Tibial artery (tissue), 4 donors: ENCODE measurements at regions not wholly inside any gene's neighbourhood (a gene's known extent, or its start where the extent isn't known, plus 50 kb on each side); places are given as distances from the start of the nearest gene placed in this dataset.

ENCODE experiments used
- DNase-seq, 2 donors: peaks; one replicate each; pipeline ENCODE4 v3.0.0-alpha.2; 2019
- H3K27ac ChIP-seq, 2 donors: fragments of 200-600 bp; sonication (generic) in 1 of 2; 1 replicate in 1 of 2; 2 replicates in 1 of 2; pipeline ENCODE4 v1.5.1; 2018 to 2019; ENCODE audit warnings: mild to moderate bottlenecking in 1 of 2
- H3K27me3 ChIP-seq, 2 donors: fragments of 200-600 bp; sonication (generic) in 1 of 2; one replicate each; pipeline versions ENCODE4 v1.5.1 to v1.6.0; 2016 to 2019
- H3K36me3 ChIP-seq, 3 donors: fragments of 200-600 bp; sonication (generic) in 2 of 3; one replicate each; pipeline ENCODE4 v1.5.1; 2016 to 2019; ENCODE audit warnings: mild to moderate bottlenecking in 2 of 3
- H3K4me1 ChIP-seq, 4 donors: fragments of 200-600 bp; sonication (generic) in 2 of 4; 1 replicate in 3 of 4; 2 replicates in 1 of 4; pipeline ENCODE4 v1.5.1; 2016 to 2019
- H3K4me3 ChIP-seq, 2 donors: fragments of 200-600 bp; sonication (generic) in 1 of 2; 1 replicate in 1 of 2; 2 replicates in 1 of 2; pipeline ENCODE4 v1.5.1; 2018 to 2019; ENCODE audit warnings: mild to moderate bottlenecking in 2 of 2
- H3K9me3 ChIP-seq, 3 donors: fragments of 200-600 bp; sonication (generic) in 1 of 3; one replicate each; pipeline ENCODE4 v1.5.1; 2016 to 2019
- CTCF ChIP-seq, 2 experiments: fragments of 200-600 bp in 1 of 2; fragments of 450-650 bp in 1 of 2; IDR thresholded peaks; one replicate each; pipeline ENCODE4 v1.5.1; 2017 to 2019; ENCODE audit warnings: antibody characterized with exemption in 2 of 2, mild to moderate bottlenecking in 1 of 2, moderate library complexity in 1 of 2
- intact Hi-C: fragments of 100-400 bp; cut with DNase I; formaldehyde crosslinking; loops from one replicate; pipeline ENCODE4 v1.15.0; 2023; ENCODE audit warnings: low total_unique reads

- intact Hi-C loops: no loop called here
- H3K27me3 ChIP-seq: no peaks in the 10 kb centered on the region
- no peaks in the 10 kb centered on the region for H3K4me1 ChIP-seq
- H3K36me3 ChIP-seq: no peaks in the 10 kb centered on the region
- H3K4me3 ChIP-seq: no peak overlapping the region
- no peaks in the 10 kb centered on the region for H3K9me3 ChIP-seq
- DNase-seq: no peak
- no peak overlapping the region for H3K27ac ChIP-seq
- no peak for TF ChIP-seq CTCF (IDR thresholded peaks at IDR 0.05)
These were observed 734.5 kb downstream of the ZPLD1 start for GRCh38 chr3:103169289-103169688.

GRCh38 chr3:103170651-103171050 lies 735.8 kb downstream of the ZPLD1 start:
- Histone ChIP-seq H3K4me3 (no peak overlapping the region), H3K27me3 (no peaks in the 10 kb centered on the region), H3K27ac (no peak overlapping the region), H3K36me3 (no peaks in the 10 kb centered on the region), H3K9me3 (no peaks in the 10 kb centered on the region), H3K4me1 (no peaks in the 10 kb centered on the region)
- intact Hi-C loops: no loop called here
- no peak for TF ChIP-seq CTCF (IDR thresholded peaks at IDR 0.05)
- no peak for DNase-seq

GRCh38 chr3:103173940-103174339 lies 739.1 kb downstream of the ZPLD1 start:
- H3K27ac ChIP-seq: no peak overlapping the region
- H3K27me3 ChIP-seq: no peaks in the 10 kb centered on the region
- H3K4me1 ChIP-seq: no peaks in the 10 kb centered on the region
- no peak for DNase-seq
- no peak for TF ChIP-seq CTCF (IDR thresholded peaks at IDR 0.05)
- no peak overlapping the region for H3K4me3 ChIP-seq
- intact Hi-C loops: no loop called here
- H3K9me3 ChIP-seq: no peaks in the 10 kb centered on the region
- no peaks in the 10 kb centered on the region for H3K36me3 ChIP-seq

- no peaks in the 10 kb centered on the region for H3K36me3 ChIP-seq
- no peak for DNase-seq
- H3K27me3 ChIP-seq: no peaks in the 10 kb centered on the region
- H3K4me1 ChIP-seq: no peaks in the 10 kb centered on the region
- no peak for TF ChIP-seq CTCF (IDR thresholded peaks at IDR 0.05)
- intact Hi-C loops: no loop called here
- no peak overlapping the region for H3K27ac ChIP-seq
- H3K9me3 ChIP-seq: no peaks in the 10 kb centered on the region
- no peak overlapping the region for H3K4me3 ChIP-seq
These were observed 746.3 kb downstream of the ZPLD1 start for GRCh38 chr3:103181160-103181559.

GRCh38 chr3:103184772-103185171 lies 750.0 kb downstream of the ZPLD1 start:
- H3K27me3 ChIP-seq: no peaks in the 10 kb centered on the region
- H3K4me3 ChIP-seq: no peak overlapping the region
- no peaks in the 10 kb centered on the region for H3K9me3 ChIP-seq
- intact Hi-C loops: no loop called here
- no peaks in the 10 kb centered on the region for H3K36me3 ChIP-seq
- no peak for DNase-seq
- no peak overlapping the region for H3K27ac ChIP-seq
- TF ChIP-seq CTCF (IDR thresholded peaks at IDR 0.05): no peak
- H3K4me1 ChIP-seq: no peaks in the 10 kb centered on the region

- intact Hi-C loops: no loop called here
- Histone ChIP-seq H3K27me3 (no peaks in the 10 kb centered on the region), H3K27ac (no peak overlapping the region), H3K4me3 (no peak overlapping the region), H3K36me3 (no peaks in the 10 kb centered on the region), H3K9me3 (no peaks in the 10 kb centered on the region), H3K4me1 (no peaks in the 10 kb centered on the region)
- TF ChIP-seq CTCF (IDR thresholded peaks at IDR 0.05): no peak
- DNase-seq: no peak
These were observed 755.1 kb downstream of the ZPLD1 start for GRCh38 chr3:103189941-103190340.
